ENCODE measurements at regions not wholly inside any gene's neighbourhood (a gene's known extent, or its start where the extent isn't known, plus 50 kb on each side); places are given as distances from the start of the nearest gene placed in this dataset.

- peaks cover 0 to 2% of the 10 kb centered on the region in 2 donors for H3K4me1 ChIP-seq (ENCODE audit: control insufficient read depth in 2 of 2, insufficient read depth in 1 of 2, low read depth in 1 of 2, low read length in 2 of 2)
- H3K14ac ChIP-seq (ENCODE audit: low read length): no peak overlapping the region
- DNase-seq (ENCODE audit: low spot score): no peak
- no peak overlapping the region for H3K27ac ChIP-seq (replicated peaks; ENCODE audit: low read length)
- H2AK5ac ChIP-seq (ENCODE audit: low read depth, low read length): no peak overlapping the region
- no peak overlapping the region for H4K8ac ChIP-seq (ENCODE audit: low read depth, low read length)
- no peak overlapping the region for H2AFZ ChIP-seq (ENCODE audit: low read length)
- H2BK120ac ChIP-seq (ENCODE audit: low read depth, low read length): no peak overlapping the region
- H3K36me3 ChIP-seq (replicated peaks in 1 of 2; ENCODE audit: control insufficient read depth in 2 of 2, insufficient read depth in 2 of 2, low read length in 2 of 2): no peaks in the 10 kb centered on the region
- no peak overlapping the region for H3K18ac ChIP-seq (ENCODE audit: low read length)
- H3K79me1 ChIP-seq (ENCODE audit: low read depth, low read length): no peaks in the 10 kb centered on the region
- peaks cover 2% of the 10 kb centered on the region in 2 donors for H3K9me3 ChIP-seq (replicated peaks in 1 of 2; ENCODE audit: control insufficient read depth in 2 of 2, insufficient read depth in 1 of 2, low read depth in 1 of 2, low read length in 2 of 2)
- H2BK12ac ChIP-seq (ENCODE audit: low read length): no peak overlapping the region
- no peaks in the 10 kb centered on the region for H3K27me3 ChIP-seq (ENCODE audit: control insufficient read depth in 3 of 3, insufficient read depth in 3 of 3, low read depth in 1 of 3, low read length in 3 of 3)
- H2BK5ac ChIP-seq (ENCODE audit: low read length): no peak overlapping the region
- H4K91ac ChIP-seq (ENCODE audit: low read depth, low read length, poor library complexity): no peak overlapping the region
- no CpG with 5 or more reads among the region's 2 CpGs for WGBS, 2 donors (ENCODE audit: extremely low coverage in 2 of 2, insufficient read length in 2 of 2, insufficient replicate concordance in 1 of 2)
- no peak overlapping the region for H2BK15ac ChIP-seq (ENCODE audit: low read length)
- H3K4me3 ChIP-seq (ENCODE audit: low read length in 2 of 2): no peak overlapping the region
- H3K9ac ChIP-seq (ENCODE audit: low read depth, low read length, poor library complexity): no peak overlapping the region
- no peak overlapping the region for H3K4ac ChIP-seq (ENCODE audit: low read length)
- H3K23ac ChIP-seq (ENCODE audit: low read depth, low read length, poor library complexity): no peak overlapping the region
- no peak overlapping the region for H3K4me2 ChIP-seq (ENCODE audit: insufficient read depth, low read length, poor library complexity, severe bottlenecking)
Observed at GRCh38 chr6:4318321-4318720, 182.9 kb upstream of the ECI2 start.

DNA sequence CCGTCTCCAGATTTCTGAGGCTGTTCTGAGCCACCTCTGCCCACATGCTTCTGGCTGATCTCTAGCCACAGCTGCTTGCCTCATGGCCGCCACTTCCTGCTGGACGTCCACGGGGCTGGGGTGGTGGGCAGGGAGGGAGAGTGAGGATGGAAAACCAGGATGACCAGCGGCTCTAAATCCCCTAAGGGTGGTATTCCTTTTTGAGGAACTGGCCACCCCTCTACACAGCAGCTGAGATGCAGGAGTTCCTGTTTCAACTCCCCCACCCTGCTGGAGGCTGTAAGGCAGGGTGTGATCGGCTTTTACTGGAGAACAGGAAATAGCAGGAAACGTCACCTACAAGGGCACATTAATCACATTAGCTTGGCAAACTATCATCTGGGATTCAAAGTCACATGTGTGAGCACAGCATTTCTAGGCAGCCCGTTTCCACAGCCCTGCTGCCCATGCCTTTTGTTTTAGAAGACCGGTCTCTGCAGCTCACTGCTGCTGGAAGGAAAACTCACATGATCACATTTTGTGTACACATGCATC is 181.6 kb upstream of the ECI2 start:
- no peak for DNase-seq (ENCODE audit: low spot score)
- Histone ChIP-seq H2BK15ac (ENCODE audit: low read length) (no peak overlapping the region), H3K9me3 (replicated peaks in 1 of 2; ENCODE audit: control insufficient read depth in 2 of 2, insufficient read depth in 1 of 2, low read depth in 1 of 2, low read length in 2 of 2) (peaks cover 4 to 5% of the 10 kb centered on the region in 2 donors), H3K27ac (replicated peaks; ENCODE audit: low read length) (no peak overlapping the region), H3K4ac (ENCODE audit: low read length) (no peak overlapping the region), H2AK5ac (ENCODE audit: low read depth, low read length) (no peak overlapping the region), H3K79me1 (ENCODE audit: low read depth, low read length) (no peaks in the 10 kb centered on the region), H3K18ac (ENCODE audit: low read length) (peak overlapping the region; percentile 35), H3K14ac (ENCODE audit: low read length) (no peak overlapping the region), H3K4me2 (ENCODE audit: insufficient read depth, low read length, poor library complexity, severe bottlenecking) (no peak overlapping the region), H3K4me3 (ENCODE audit: low read length in 2 of 2) (no peak overlapping the region), H3K9ac (ENCODE audit: low read depth, low read length, poor library complexity) (no peak overlapping the region), H3K36me3 (replicated peaks in 1 of 2; ENCODE audit: control insufficient read depth in 2 of 2, insufficient read depth in 2 of 2, low read length in 2 of 2) (no peaks in the 10 kb centered on the region), H3K27me3 (ENCODE audit: control insufficient read depth in 3 of 3, insufficient read depth in 3 of 3, low read depth in 1 of 3, low read length in 3 of 3) (no peaks in the 10 kb centered on the region), H3K23ac (ENCODE audit: low read depth, low read length, poor library complexity) (no peak overlapping the region), H4K91ac (ENCODE audit: low read depth, low read length, poor library complexity) (no peak overlapping the region), H2BK120ac (ENCODE audit: low read depth, low read length) (no peak overlapping the region), H3K4me1 (ENCODE audit: control insufficient read depth in 2 of 2, insufficient read depth in 1 of 2, low read depth in 1 of 2, low read length in 2 of 2) (peaks cover 0 to 2% of the 10 kb centered on the region in 2 donors), H4K8ac (ENCODE audit: low read depth, low read length) (no peak overlapping the region), H2BK12ac (ENCODE audit: low read length) (no peak overlapping the region), H2AFZ (ENCODE audit: low read length) (peak overlapping the region; percentile 74), H2BK5ac (ENCODE audit: low read length) (no peak overlapping the region)
- no CpG with 5 or more reads among the region's 9 CpGs for WGBS, 2 donors (ENCODE audit: extremely low coverage in 2 of 2, insufficient read length in 2 of 2, insufficient replicate concordance in 1 of 2)

DNA sequence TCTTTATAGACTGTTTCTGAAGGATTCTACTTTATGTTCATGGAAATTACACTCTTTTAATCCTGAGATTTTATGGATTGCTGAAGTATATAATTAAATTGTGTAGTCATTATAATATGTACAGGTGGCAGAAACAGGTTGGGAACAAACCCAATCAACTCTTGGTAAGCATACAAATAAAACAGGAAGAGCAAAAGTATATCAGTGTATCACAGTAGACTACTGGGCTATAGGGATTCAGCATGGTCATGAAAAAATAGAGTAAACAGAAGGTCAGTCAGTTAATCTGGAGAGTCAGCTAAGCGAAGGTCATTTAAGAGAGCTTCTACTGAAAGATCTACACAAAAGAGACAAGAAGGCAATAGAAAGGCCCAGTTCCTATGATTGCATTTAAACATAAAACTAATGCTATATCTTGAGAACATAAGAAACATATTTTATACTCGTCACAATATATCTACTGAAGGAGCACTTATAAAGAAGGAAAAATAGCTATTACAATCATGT is 178.9 kb upstream of the ECI2 start:
- H3K36me3 ChIP-seq (replicated peaks in 1 of 2; ENCODE audit: control insufficient read depth in 2 of 2, insufficient read depth in 2 of 2, low read length in 2 of 2): no peaks in the 10 kb centered on the region
- H2BK120ac ChIP-seq (ENCODE audit: low read depth, low read length): no peak overlapping the region
- peaks cover 0 to 2% of the 10 kb centered on the region in 2 donors for H3K4me1 ChIP-seq (ENCODE audit: control insufficient read depth in 2 of 2, insufficient read depth in 1 of 2, low read depth in 1 of 2, low read length in 2 of 2)
- H3K4me3 ChIP-seq (ENCODE audit: low read length in 2 of 2): no peak overlapping the region
- H4K91ac ChIP-seq (ENCODE audit: low read depth, low read length, poor library complexity): no peak overlapping the region
- H2BK12ac ChIP-seq (ENCODE audit: low read length): no peak overlapping the region
- no peak overlapping the region for H3K27ac ChIP-seq (replicated peaks; ENCODE audit: low read length)
- no CpG with 5 or more reads among the region's 2 CpGs for WGBS, 2 donors (ENCODE audit: extremely low coverage in 2 of 2, insufficient read length in 2 of 2, insufficient replicate concordance in 1 of 2)
- no peak overlapping the region for H2BK5ac ChIP-seq (ENCODE audit: low read length)
- H3K23ac ChIP-seq (ENCODE audit: low read depth, low read length, poor library complexity): no peak overlapping the region
- H2AFZ ChIP-seq (ENCODE audit: low read length): no peak overlapping the region
- H3K4me2 ChIP-seq (ENCODE audit: insufficient read depth, low read length, poor library complexity, severe bottlenecking): no peak overlapping the region
- H2BK15ac ChIP-seq (ENCODE audit: low read length): no peak overlapping the region
- no peak overlapping the region for H4K8ac ChIP-seq (ENCODE audit: low read depth, low read length)
- H3K14ac ChIP-seq (ENCODE audit: low read length): no peak overlapping the region
- no peak overlapping the region for H3K18ac ChIP-seq (ENCODE audit: low read length)
- peaks cover 4 to 5% of the 10 kb centered on the region in 2 donors for H3K9me3 ChIP-seq (replicated peaks in 1 of 2; ENCODE audit: control insufficient read depth in 2 of 2, insufficient read depth in 1 of 2, low read depth in 1 of 2, low read length in 2 of 2)
- no peak for DNase-seq (ENCODE audit: low spot score)
- no peak overlapping the region for H2AK5ac ChIP-seq (ENCODE audit: low read depth, low read length)
- H3K79me1 ChIP-seq (ENCODE audit: low read depth, low read length): no peaks in the 10 kb centered on the region
- H3K27me3 ChIP-seq (ENCODE audit: control insufficient read depth in 3 of 3, insufficient read depth in 3 of 3, low read depth in 1 of 3, low read length in 3 of 3): no peaks in the 10 kb centered on the region
- no peak overlapping the region for H3K4ac ChIP-seq (ENCODE audit: low read length)
- no peak overlapping the region for H3K9ac ChIP-seq (ENCODE audit: low read depth, low read length, poor library complexity)

GRCh38 chr6:4313044-4313686 is 177.8 kb upstream of the ECI2 start:
- no peaks in the 10 kb centered on the region for H3K27me3 ChIP-seq (ENCODE audit: control insufficient read depth in 3 of 3, insufficient read depth in 3 of 3, low read depth in 1 of 3, low read length in 3 of 3)
- WGBS, 2 donors (ENCODE audit: extremely low coverage in 2 of 2, insufficient read length in 2 of 2, insufficient replicate concordance in 1 of 2): no CpG with 5 or more reads among the region's 2 CpGs
- no peak overlapping the region for H2BK120ac ChIP-seq (ENCODE audit: low read depth, low read length)
- H3K9me3 ChIP-seq (replicated peaks in 1 of 2; ENCODE audit: control insufficient read depth in 2 of 2, insufficient read depth in 1 of 2, low read depth in 1 of 2, low read length in 2 of 2): peaks cover 4 to 5% of the 10 kb centered on the region in 2 donors
- no peak overlapping the region for H3K14ac ChIP-seq (ENCODE audit: low read length)
- H2BK5ac ChIP-seq (ENCODE audit: low read length): no peak overlapping the region
- H3K18ac ChIP-seq (ENCODE audit: low read length): no peak overlapping the region
- no peak overlapping the region for H4K91ac ChIP-seq (ENCODE audit: low read depth, low read length, poor library complexity)
- H3K4me3 ChIP-seq (ENCODE audit: low read length in 2 of 2): no peak overlapping the region
- H2BK12ac ChIP-seq (ENCODE audit: low read length): no peak overlapping the region
- H3K27ac ChIP-seq (replicated peaks; ENCODE audit: low read length): no peak overlapping the region
- DNase-seq (ENCODE audit: low spot score): no peak
- no peak overlapping the region for H3K23ac ChIP-seq (ENCODE audit: low read depth, low read length, poor library complexity)
- H3K4ac ChIP-seq (ENCODE audit: low read length): no peak overlapping the region
- no peaks in the 10 kb centered on the region for H3K79me1 ChIP-seq (ENCODE audit: low read depth, low read length)
- H2BK15ac ChIP-seq (ENCODE audit: low read length): no peak overlapping the region
- no peak overlapping the region for H3K4me2 ChIP-seq (ENCODE audit: insufficient read depth, low read length, poor library complexity, severe bottlenecking)
- H3K9ac ChIP-seq (ENCODE audit: low read depth, low read length, poor library complexity): no peak overlapping the region
- no peak overlapping the region for H2AFZ ChIP-seq (ENCODE audit: low read length)
- no peak overlapping the region for H2AK5ac ChIP-seq (ENCODE audit: low read depth, low read length)
- peaks cover 0 to 2% of the 10 kb centered on the region in 2 donors for H3K4me1 ChIP-seq (ENCODE audit: control insufficient read depth in 2 of 2, insufficient read depth in 1 of 2, low read depth in 1 of 2, low read length in 2 of 2)
- H4K8ac ChIP-seq (ENCODE audit: low read depth, low read length): no peak overlapping the region
- no peaks in the 10 kb centered on the region for H3K36me3 ChIP-seq (replicated peaks in 1 of 2; ENCODE audit: control insufficient read depth in 2 of 2, insufficient read depth in 2 of 2, low read length in 2 of 2)

Measured in neuronal stem cell (in vitro differentiated cells).